GM18498 (cell line): ENCODE measurements at regions not wholly inside any gene's neighbourhood (a gene's known extent, or its start where the extent isn't known, plus 50 kb on each side); places are given as distances from the start of the nearest gene placed in this dataset.
"Not testable (repeated sequence)": the region's sequence is repeated elsewhere in the genome, so short reads cannot be mapped to it uniquely, and the experiment has no call there.

ENCODE experiments used
- ATAC-seq: cut with Tn5 transposase; IDR thresholded peaks from one replicate; pipeline ENCODE4 v1.9.1; 2021; ENCODE audit warnings: mild to moderate bottlenecking, moderate library complexity; ENCODE audit not compliant: unreplicated experiment

DNA sequence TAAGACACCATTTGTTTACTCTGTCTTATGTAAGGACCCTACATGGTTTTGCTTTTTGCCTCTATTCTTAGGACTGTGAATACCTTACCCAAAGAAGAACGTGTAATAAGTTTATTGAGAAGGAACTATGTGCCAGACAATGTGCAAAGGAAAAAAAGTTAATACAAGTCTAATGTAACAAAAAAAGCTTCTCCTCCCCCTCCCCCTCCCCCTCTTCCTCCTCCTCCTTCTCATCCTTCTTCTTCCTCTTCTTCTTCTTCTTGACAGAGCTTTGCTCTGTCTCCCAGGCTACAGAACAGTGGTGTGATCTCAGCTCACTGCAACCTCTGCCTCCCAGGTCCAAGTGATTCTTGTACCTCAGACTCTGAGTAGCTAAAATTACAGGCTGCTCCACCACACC is 50.9 kb upstream of the MITF start:
- no peak for ATAC-seq

DNA sequence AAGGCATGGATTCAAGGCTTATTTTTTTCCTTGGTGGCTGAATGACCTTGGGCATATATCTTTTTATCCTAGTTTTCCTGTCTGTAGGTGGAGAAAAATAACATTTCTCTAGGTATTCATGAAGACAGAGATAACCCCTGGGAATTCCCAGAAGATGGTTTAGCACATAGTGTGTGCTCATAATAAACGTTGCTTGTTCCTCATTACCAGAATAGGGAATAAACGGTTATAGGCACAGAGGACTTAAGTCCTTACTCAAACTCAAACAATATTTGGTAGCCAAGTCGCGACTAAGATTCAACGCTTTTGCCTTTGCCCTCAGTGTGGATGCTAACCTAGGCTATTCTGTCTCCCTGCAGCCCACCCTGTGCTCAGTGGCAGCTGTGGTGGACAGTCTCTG is 51.6 kb upstream of the MITF start:
- no peak for ATAC-seq

DNA sequence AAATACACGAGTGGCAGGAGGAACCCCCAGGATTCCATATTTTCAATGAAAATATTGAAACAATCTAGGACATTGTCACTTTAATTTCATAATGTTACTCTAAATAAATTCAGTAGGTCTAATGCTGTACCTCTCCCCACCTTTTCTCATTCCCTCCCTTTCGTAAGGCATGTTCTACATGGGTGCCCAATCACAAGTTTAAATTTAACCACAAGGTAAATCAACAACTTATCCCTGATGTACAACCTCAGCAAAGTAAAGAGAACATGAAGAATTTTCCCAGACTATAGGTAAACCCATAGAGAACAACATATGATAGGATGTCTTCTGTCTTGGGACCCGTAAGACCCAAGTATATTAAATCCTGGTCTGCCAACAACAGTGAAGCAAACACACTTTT is 53.2 kb upstream of the MITF start:
- ATAC-seq = no peak

DNA sequence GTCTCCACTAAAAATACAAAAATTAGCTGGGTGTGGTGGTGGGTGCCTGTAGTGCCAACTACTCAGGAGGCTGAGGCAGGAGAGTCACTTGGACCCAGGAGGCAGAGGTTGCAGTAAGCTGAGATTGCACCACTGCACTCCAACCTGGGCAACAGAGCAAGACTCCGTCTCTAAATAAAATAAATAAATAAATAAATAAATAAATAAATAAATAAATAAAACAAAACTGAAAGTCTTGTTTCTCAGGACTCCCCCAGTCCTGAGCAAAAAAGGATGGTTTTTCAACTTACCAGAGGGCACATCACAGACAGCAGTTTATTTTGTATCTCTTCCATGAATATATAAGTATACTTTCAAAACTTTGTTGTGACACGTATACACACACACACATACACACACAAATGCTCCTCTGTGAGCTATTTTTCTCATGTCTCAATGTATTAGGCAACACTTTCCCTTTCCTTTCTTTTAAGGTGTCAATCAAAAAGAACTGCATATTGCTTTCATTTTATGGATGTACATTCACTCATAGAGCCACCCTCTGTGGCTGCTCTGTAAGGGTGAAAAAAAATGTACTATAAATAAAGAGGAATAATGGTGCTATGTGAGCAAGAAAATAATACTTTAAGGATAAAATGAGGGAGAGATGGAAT is 54.8 kb upstream of the MITF start:
- no peak for ATAC-seq

DNA sequence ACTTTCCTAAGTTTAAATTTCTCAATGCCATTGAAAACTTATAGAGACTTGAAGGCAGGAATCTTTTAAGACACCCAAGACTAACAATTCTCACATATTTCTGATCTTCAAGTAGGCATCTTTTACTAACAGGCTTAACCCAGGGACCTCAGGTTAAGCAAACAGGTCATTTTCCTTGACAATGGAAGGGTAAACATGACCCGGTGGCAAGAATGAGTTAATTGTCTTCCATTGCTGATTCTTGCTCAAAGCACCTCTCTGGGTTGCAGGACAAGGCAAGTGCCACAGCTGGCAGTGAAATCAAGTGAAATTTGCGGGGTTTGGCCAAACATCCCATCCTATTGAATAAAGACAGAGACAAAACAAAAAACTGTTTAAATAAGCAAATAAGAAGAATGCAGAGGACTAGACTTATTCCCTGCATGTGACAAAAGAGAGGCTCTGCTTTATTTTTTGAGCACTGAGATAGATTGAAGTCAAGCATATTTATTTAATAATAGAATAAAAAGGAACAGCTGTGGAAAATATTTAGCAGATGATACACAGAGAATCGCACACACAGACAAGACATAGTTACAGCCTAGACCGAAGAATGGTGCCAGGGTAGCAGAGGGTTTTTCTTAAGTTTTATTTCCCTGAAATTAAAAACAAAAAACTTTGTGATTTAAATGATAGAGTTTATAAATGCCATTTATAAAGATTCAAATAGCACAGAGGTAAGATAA is 56.0 kb upstream of the MITF start:
- ATAC-seq = no peak

DNA sequence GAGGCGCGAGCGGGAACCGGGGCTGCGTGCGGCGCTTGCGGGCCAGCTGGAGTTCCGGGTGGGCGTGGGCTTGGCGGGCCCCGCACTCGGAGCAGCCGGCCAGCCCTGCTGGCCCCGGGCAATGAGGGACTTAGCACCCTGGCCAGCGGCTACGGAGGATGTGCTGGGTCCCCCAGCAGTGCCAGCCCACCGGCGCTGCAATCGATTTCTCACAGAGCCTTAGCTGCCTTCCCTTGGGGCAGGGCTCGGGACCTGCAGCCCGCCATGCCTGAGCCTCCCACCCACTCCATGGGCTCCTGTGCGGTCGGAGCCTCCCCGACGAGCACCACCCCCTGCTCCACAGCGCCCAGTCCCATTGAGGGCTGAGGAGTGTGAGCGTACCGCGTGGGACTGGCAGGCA is 61.8 kb upstream of the MITF start:
- ATAC-seq = not testable (repeated sequence)

DNA sequence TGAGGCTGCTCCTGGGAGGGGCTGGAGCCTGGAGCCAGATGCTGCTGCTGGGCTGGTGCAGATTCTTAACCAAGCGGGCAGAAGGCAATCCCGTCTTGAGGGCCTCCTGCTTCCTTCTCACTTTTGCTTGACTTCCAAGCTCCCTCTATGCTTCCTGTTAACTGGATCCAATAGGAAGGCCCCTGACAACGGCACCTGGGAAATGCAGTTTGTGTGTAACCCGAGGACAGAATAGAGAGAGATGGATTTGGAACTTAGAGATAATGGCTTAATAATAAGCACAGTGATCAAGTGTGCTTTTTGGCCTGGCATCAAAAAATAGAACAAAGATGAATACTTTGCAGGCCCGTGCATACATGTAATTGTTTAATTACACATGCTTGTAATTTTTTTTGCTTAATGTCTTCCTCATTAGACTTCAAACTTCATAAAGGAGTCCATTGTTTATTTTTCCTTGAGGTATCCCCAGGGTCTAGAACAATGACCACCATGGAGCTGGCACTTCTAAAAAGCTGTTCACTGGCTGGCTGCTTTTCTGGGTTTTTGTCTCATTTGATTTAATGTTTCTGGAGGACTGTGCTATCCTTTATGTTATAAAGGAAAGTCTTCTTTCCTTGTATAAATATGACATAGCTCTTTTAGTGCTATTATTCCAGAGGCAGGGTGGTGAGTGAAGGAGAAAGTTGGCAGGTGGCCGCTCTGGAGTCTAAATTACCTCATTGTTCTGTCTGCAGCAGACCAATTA is 63.3 kb upstream of the MITF start:
- no peak for ATAC-seq

DNA sequence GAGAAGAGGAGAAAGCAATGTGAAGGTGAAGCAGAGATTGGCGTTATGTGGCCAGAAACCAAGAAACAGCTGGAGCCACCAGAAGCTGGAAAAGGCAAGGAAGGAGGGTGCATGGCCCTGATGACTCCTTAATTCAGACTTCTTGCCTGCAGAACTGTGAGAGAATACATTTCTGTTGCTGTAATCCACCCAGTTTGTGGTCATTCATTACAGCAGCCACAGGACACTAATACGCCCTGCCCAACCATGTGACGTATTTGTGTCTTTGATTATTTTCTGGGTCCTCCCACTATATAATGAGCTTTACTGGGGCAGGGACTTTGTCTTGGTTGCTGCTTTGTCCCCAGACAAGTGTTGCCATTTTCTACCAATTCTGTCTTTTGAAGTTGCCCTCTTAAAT is 64.5 kb upstream of the MITF start:
- no peak for ATAC-seq

DNA sequence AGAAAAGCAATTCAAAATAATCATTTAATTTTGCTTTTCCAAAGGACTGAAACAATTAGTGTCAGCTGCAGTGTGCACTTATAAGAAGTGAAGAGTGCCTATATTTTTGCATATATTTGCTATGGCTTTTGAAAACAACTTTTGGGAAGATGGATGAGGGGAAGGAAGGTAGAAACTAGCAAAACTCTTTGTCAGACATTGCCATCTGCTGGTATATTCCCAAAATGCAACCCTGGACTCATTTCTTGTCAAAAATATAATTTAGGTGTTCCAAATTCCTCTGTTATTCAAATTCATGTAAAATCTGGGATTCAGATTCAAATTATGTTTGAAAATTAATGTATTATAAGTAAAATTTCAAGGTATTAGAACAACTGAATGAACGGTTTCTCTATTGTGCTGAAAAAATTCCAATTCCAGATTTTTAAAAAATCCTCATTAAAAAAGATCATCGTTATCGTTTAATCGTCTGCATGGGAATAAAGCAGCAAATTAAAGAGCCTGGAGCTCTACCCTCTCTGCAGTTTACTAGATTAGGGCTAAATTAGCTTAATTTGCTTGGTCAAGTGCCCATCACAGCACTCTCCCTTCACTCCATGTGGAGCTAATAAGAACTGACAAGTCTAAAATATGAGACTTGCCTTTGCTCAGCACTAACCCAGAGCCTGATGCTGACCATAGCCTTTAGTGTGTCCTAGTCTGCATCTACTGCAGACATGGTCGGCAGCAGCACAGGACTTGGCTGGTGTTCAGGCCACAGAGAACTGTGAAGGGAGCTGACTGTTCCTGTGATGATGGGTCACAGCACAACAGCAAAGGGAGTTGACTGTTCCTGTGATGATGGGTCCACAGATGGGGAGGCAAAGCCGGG is 67.9 kb upstream of the MITF start:
- ATAC-seq = no peak

GRCh38 chr3:69669070-69669469 is 70.2 kb upstream of the MITF start:
- ATAC-seq = no peak

- no peak for ATAC-seq
Measured at GRCh38 chr3:69665026-69665737, 74.1 kb upstream of the MITF start.

DNA sequence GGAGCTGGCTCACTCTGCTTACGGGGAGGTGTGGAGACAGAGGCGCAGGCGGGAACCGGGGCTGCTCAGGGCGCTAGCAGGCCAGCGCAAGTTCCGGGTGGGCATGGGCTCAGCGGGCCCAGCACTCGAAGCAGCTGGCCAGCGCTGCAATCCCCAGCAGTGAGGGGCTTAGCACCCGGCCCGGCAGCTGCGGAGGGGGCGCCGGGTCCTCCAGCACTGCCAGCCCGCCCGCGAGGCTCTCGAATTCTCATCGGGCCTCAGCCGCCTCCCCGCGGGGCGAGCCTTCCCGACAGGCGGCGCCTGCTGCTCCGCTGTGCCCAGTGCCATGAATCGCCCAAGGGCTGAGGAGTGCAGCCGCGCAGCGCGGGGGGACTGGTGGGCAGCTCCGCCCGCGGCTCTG is 78.6 kb upstream of the MITF start:
- no peak for ATAC-seq

DNA sequence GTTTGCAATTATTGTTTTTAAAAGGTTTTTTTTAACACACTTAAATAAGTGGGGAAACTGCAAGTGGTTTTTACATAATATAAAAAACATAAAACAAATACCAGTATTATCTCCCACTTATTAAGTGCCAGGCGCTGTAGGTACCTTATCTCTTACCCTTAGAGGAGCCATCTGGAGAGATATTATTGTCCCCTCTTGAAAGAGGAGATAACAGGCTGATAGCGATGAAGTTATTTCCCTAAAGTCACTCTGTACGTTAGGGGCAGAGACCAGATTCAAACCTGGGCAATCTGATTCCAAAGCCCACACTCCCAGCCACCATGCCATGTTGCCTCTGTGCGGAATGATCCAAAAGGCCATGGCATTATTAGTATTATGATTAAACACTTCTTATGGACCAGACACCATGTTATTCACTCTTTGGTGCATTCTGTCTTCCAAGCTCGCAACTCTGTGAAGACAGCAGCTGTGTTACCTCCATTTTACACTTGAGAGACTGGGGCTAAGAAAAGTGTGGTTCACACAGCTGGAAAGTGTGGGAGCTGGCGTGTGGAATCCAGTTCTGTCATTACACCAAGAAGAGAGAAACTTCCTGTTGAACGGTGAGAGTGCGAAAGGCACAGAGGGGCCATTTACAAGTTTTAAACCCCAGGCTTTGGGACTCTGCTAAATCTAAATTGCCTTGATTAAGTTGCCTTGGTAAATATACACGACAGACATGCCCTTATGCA is 79.9 kb upstream of the MITF start:
- ATAC-seq = no peak

- ATAC-seq = no peak
Measured at GRCh38 chr3:69658514-69659140, 80.6 kb upstream of the MITF start.

DNA sequence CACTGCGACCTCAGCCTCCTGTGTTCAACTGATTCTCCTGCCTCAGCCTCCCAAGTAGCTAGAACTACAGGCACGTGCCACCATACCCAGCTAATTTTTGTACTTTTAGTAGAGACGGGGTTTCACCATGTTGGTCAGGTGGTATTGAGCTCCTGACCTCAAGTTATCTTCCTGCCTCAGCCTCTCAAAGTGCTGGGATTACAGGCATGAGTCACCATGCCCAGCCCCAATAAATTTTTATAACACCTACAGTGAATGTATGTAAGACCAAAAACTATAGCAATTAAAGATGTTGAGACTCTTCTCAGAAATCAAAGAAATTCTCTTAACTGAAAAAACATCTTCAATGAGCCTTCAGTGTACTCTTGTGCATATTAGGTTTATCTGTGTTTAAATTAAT is 82.2 kb upstream of the MITF start:
- not testable (repeated sequence) for ATAC-seq

- ATAC-seq = no peak
Measured at GRCh38 chr3:69651765-69652164, 87.5 kb upstream of the MITF start.

- ATAC-seq = no peak
Measured at GRCh38 chr3:69650066-69650419, 89.2 kb upstream of the MITF start.

DNA sequence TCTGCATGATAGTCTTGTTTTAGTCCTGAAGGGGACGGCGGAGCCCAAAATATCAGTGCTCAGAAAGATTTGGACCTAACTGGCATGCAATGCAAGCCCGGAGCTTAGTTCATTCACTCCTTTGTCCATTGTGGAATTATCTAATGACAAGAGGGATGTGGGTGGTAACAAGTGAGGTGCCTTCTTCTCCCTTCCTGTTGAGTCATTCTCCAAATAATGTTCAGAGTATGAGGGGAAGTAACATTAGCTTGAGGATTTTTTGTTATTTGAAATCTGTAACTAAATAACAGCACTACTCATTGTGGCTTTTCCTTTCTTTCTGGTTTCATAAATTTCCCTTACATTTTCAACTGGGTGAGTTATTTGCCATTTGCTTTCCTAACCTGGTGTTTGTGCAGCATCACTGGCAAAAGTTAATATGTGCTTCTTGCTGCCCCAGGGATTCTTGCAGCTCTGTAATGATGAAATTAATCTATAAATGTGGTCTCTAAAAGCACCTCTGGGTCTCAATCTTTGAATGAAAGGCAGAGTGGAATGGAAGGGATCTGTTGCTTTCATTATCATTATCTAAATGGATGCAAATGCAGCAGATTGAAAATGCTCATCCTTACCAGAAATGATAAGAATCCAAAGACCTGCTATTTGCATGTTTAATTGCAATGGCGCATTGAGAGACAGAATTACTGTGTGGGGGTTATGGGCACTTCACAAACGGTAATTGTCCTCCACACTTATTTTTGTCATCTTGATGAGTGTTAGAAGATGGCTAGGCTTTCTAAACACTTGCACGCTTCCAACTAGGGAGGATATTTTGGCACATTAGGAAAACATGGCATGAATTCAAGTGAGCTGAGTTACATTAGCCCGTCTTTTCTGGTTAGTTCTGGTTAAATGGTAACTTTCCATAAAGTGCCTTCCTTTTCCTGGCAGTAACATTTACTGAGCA is 89.9 kb upstream of the MITF start:
- ATAC-seq = no peak
